GM12878 (cell line): ENCODE measurements at regions not wholly inside any gene's neighbourhood (a gene's known extent, or its start where the extent isn't known, plus 50 kb on each side); places are given as distances from the start of the nearest gene placed in this dataset.

ENCODE experiments used
- ATAC-seq: fragments of 200-7000 bp; cut with Tn5 transposase; 3 replicates; pipeline ENCODE4 v1.9.1; 2020; ENCODE audit warnings: mild to moderate bottlenecking, moderate library complexity
- BruUV-seq: library from RNA; stranded (reverse); fragments of 400-500 nt; replicated peaks from 2 replicates; lab custom pipeline; 2021; lab: Mats Ljungman, UMichigan
- CTCF ChIA-PET: fragments of 300-600 bp; sonication (Branson Sonifier 250); formaldehyde crosslinking; extraction: SDS; loops from one replicate; lab custom pipeline; 2021; ENCODE audit warnings: inconsistent platforms; lab: Yijun Ruan, JAX
- POLR2A ChIA-PET: fragments of 350-600 bp; formaldehyde crosslinking; extraction: SDS; loops from one replicate; lab custom pipeline; 2021; ENCODE audit warnings: inconsistent platforms; lab: Charles Lee
- RAD21 ChIA-PET: fragments of 300-600 bp; sonication (Branson Sonifier 250); formaldehyde crosslinking; loops from one replicate; lab custom pipeline; 2023; ENCODE audit warnings: antibody characterized with exemption; ENCODE audit not compliant: unreplicated experiment; lab: Charles Lee
- SMC1A ChIA-PET: fragments of 300-600 bp; sonication (Branson Sonifier 250); formaldehyde crosslinking; loops from one replicate; lab custom pipeline; 2023; ENCODE audit not compliant: unreplicated experiment, uncharacterized antibody; lab: Charles Lee
- DNase-seq: peaks from one replicate; pipeline ENCODE4 v3.0.0-alpha.2; 2011; ENCODE audit warnings: low read depth, low spot score
- FAIRE-seq: peaks from 3 replicates; lab custom pipeline; 2011; peaks lifted over from hg19 to GRCh38; lab: Jason Lieb, UNC
- H2AFZ ChIP-seq: 2 replicates; pipeline ENCODE4 v1.6.0; 2011; ENCODE audit warnings: low read depth, low read length, control low read depth; ENCODE audit not compliant: control insufficient read depth
- H3K27ac ChIP-seq: 2 replicates; pipeline ENCODE4 v1.5.1; 2011; ENCODE audit warnings: control low read depth; ENCODE audit not compliant: control insufficient read depth, insufficient read depth
- H3K27me3 ChIP-seq, 2 experiments: replicated peaks in 1 of 2; 2 replicates each; pipeline versions ENCODE4 v1.6.0 to v1.6.1; 2011; ENCODE audit warnings: low read length in 1 of 2; ENCODE audit not compliant: control insufficient read depth in 2 of 2, insufficient read depth in 2 of 2
- H3K36me3 ChIP-seq, 2 experiments: 2 replicates each; pipeline ENCODE4 v1.5.1; 2011; ENCODE audit warnings: low read length in 1 of 2; ENCODE audit not compliant: control insufficient read depth in 2 of 2, insufficient read depth in 2 of 2
- H3K4me1 ChIP-seq: 2 replicates; pipeline ENCODE4 v1.6.1; 2011; ENCODE audit warnings: mild to moderate bottlenecking, low read length, moderate library complexity, mixed read lengths; ENCODE audit not compliant: control insufficient read depth, insufficient read depth
- H3K4me2 ChIP-seq: 2 replicates; pipeline ENCODE4 v1.6.0; 2011; ENCODE audit warnings: control low read depth; ENCODE audit not compliant: control insufficient read depth, insufficient read depth
- H3K4me3 ChIP-seq: fragments of 200-600 bp; sonication (generic); 2 replicates; pipeline ENCODE4 v1.5.1; 2016
- H3K79me2 ChIP-seq: 2 replicates; pipeline ENCODE4 v1.6.0; 2011; ENCODE audit warnings: low read length; ENCODE audit not compliant: control insufficient read depth, insufficient read depth
- H3K9ac ChIP-seq: 2 replicates; pipeline ENCODE4 v1.8.0; 2011; ENCODE audit warnings: low read length, control low read depth, mixed read lengths; ENCODE audit not compliant: control insufficient read depth, insufficient read depth
- H3K9me3 ChIP-seq: replicated peaks from 3 replicates; pipeline ENCODE4 v1.5.1; 2011; ENCODE audit warnings: mild to moderate bottlenecking, low read length; ENCODE audit not compliant: control insufficient read depth, insufficient read depth
- H4K20me1 ChIP-seq: 2 replicates; pipeline ENCODE4 v1.6.0; 2011; ENCODE audit not compliant: control insufficient read depth, insufficient read depth
- BCLAF1 ChIP-seq: fragments of 450-650 bp; IDR thresholded peaks from 2 replicates; pipeline ENCODE4 v1.6.1; 2017; ENCODE audit warnings: antibody characterized with exemption, mild to moderate bottlenecking, moderate library complexity
- RB1 ChIP-seq: fragments of 450-650 bp; formaldehyde crosslinking; IDR thresholded peaks from 2 replicates; pipeline ENCODE4 v1.6.1; 2017; ENCODE audit warnings: mild to moderate bottlenecking, borderline replicate concordance
- ZZZ3 ChIP-seq: IDR thresholded peaks from 2 replicates; pipeline ENCODE4 v1.6.1; 2011; ENCODE audit warnings: low read depth; ENCODE audit not compliant: control insufficient read depth, insufficient read length
- WGBS: methylation state at CpG from one replicate; pipeline ENCODE4 v1.1.6; 2016; ENCODE audit warnings: low lambda C conversion rate; ENCODE audit not compliant: insufficient replicate concordance, insufficient coverage; ENCODE audit errors: missing lambda C conversion rate; 5-methylcytosine and 5-hydroxymethylcytosine counted together
- in situ Hi-C: fragments of 300-500 bp; cut with MboI; formaldehyde crosslinking; loops from 9 replicates; pipeline ENCODE4 v1.14.3; 2018; ENCODE audit warnings: mixed read lengths
- intact Hi-C: fragments of 100-400 bp; cut with micrococcal nuclease; formaldehyde crosslinking; loops from one replicate; pipeline ENCODE4 v1.14.2; 2022; ENCODE audit not compliant: unreplicated experiment
- TF ChIP-seq, protein P1 (sequence below): fragments of 450-650 bp; IDR thresholded peaks from 2 replicates; pipeline ENCODE4 v1.6.1; 2018; ENCODE audit warnings: mild to moderate bottlenecking, low read depth, moderate library complexity; ENCODE audit not compliant: partially characterized antibody

GRCh38 chr15:29448320-29448719, 178.7 kb upstream of the NSMCE3 start:
- FAIRE-seq (no peak), DNase-seq (no peak), ATAC-seq (no peak)
- intact Hi-C loops (no loop called here), in situ Hi-C loops (no loop called here)
- CTCF ChIA-PET: no interaction called here
- Histone ChIP-seq H3K4me1 (no peaks in the 10 kb centered on the region), H3K79me2 (no peaks in the 10 kb centered on the region), H3K36me3 (no peaks in the 10 kb centered on the region), H3K9me3 (no peaks in the 10 kb centered on the region), H4K20me1 (no peaks in the 10 kb centered on the region), H3K27ac (no peak overlapping the region), H2AFZ (no peak overlapping the region), H3K4me2 (no peak overlapping the region), H3K4me3 (no peak overlapping the region), H3K9ac (no peak overlapping the region), H3K27me3 (no peaks in the 10 kb centered on the region)
- whole genome bisulfite sequencing: 3% methylated on average over 4 of the region's 4 CpGs
- no TSS peak for BruUV-seq
- RAD21 ChIA-PET: no interaction called here
- POLR2A ChIA-PET: no interaction called here
- SMC1A ChIA-PET: no interaction called here
- TF ChIP-seq RB1 (no peak), BCLAF1 (no peak), ZZZ3 (no peak)
- TF ChIP-seq, protein P1, sequence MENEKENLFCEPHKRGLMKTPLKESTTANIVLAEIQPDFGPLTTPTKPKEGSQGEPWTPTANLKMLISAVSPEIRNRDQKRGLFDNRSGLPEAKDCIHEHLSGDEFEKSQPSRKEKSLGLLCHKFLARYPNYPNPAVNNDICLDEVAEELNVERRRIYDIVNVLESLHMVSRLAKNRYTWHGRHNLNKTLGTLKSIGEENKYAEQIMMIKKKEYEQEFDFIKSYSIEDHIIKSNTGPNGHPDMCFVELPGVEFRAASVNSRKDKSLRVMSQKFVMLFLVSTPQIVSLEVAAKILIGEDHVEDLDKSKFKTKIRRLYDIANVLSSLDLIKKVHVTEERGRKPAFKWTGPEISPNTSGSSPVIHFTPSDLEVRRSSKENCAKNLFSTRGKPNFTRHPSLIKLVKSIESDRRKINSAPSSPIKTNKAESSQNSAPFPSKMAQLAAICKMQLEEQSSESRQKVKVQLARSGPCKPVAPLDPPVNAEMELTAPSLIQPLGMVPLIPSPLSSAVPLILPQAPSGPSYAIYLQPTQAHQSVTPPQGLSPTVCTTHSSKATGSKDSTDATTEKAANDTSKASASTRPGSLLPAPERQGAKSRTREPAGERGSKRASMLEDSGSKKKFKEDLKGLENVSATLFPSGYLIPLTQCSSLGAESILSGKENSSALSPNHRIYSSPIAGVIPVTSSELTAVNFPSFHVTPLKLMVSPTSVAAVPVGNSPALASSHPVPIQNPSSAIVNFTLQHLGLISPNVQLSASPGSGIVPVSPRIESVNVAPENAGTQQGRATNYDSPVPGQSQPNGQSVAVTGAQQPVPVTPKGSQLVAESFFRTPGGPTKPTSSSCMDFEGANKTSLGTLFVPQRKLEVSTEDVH: no peak
- TF ChIP-seq, all 136 proteins: peak for 0
